Esophagus muscularis mucosa (tissue), 4 donors: ENCODE measurements at regions not wholly inside any gene's neighbourhood (a gene's known extent, or its start where the extent isn't known, plus 50 kb on each side); places are given as distances from the start of the nearest gene placed in this dataset.

ENCODE experiments used
- DNase-seq: peaks from one replicate; pipeline ENCODE4 v3.0.0-alpha.2; 2017; ENCODE audit errors: extremely low spot score
- H3K27ac ChIP-seq, 4 donors: fragments of 200-600 bp; sonication (generic); replicated peaks in 1 of 4; 1 replicate in 3 of 4; 2 replicates in 1 of 4; pipeline ENCODE4 v1.5.1; 2016 to 2019; ENCODE audit warnings: mild to moderate bottlenecking in 1 of 4
- H3K27me3 ChIP-seq, 4 donors: fragments of 200-600 bp; sonication (generic); one replicate each; pipeline versions ENCODE4 v1.5.1 to v1.6.0; 2016 to 2019
- H3K36me3 ChIP-seq, 4 donors: fragments of 200-600 bp; sonication (generic); one replicate each; pipeline ENCODE4 v1.5.1; 2016 to 2019
- H3K4me1 ChIP-seq, 4 donors: fragments of 200-600 bp; sonication (generic); one replicate each; pipeline ENCODE4 v1.5.1; 2016 to 2019
- H3K4me3 ChIP-seq, 4 donors: fragments of 200-600 bp; sonication (generic); 1 replicate in 2 of 4; 2 replicates in 2 of 4; pipeline ENCODE4 v1.5.1; 2016 to 2019; ENCODE audit warnings: mild to moderate bottlenecking in 4 of 4, moderate library complexity in 1 of 4
- H3K9me3 ChIP-seq, 4 donors: fragments of 200-600 bp; sonication (generic); 1 replicate in 3 of 4; 2 replicates in 1 of 4; pipeline ENCODE4 v1.5.1; 2016 to 2019
- EP300 ChIP-seq: sonication (generic); formaldehyde crosslinking; IDR thresholded peaks from one replicate; pipeline ENCODE4 v1.6.1; 2017; ENCODE audit warnings: antibody characterized with exemption
- POLR2A ChIP-seq: fragments of 450-650 bp; IDR thresholded peaks from one replicate; pipeline ENCODE4 v1.6.1; 2017; ENCODE audit warnings: antibody characterized with exemption, moderate library complexity, mild to moderate bottlenecking, low read depth
- POLR2AphosphoS5 ChIP-seq, 2 donors: sonication (generic); formaldehyde crosslinking; IDR thresholded peaks; one replicate each; pipeline ENCODE4 v1.6.1; 2017; ENCODE audit warnings: antibody characterized with exemption in 2 of 2
- WGBS: methylation state at CpG from one replicate; pipeline ENCODE4 v1.1.5; 2018; 5-methylcytosine and 5-hydroxymethylcytosine counted together
- intact Hi-C: fragments of 100-400 bp; cut with DNase I; formaldehyde crosslinking; loops from one replicate; pipeline ENCODE4 v1.15.1; 2023
- TF ChIP-seq, protein P1 (sequence below), 3 experiments: fragments of 200-600 bp in 2 of 3; fragments of 450-650 bp in 1 of 3; sonication (generic) in 2 of 3; IDR thresholded peaks; one replicate each; pipeline ENCODE4 v1.5.1; 2017 to 2019; ENCODE audit warnings: antibody characterized with exemption in 3 of 3, mild to moderate bottlenecking in 2 of 3, moderate library complexity in 1 of 3

DNA sequence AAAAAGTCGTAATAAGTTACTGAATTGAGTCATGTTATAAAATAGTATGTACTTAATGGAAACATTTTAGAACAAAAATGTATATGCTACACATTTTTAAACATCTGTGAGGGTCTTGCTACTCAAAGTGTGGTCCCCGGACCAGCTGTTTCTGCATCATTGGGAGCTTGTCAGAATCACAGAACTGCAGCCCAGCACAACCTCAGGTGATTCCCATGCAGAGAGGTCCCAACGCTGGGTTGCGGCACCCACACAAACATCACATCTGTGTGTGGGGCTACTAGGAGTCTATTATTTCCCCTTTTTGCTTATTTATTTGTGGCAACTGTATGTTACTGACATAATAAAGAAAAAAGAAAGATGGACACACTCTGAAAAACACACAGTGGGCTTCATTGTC, 146.6 kb downstream of the BMS1 start:
- Histone ChIP-seq H3K4me1 (peaks cover 6 to 18% (median 16%) of the 10 kb centered on the region in 4 donors), H3K9me3 (no peaks in the 10 kb centered on the region), H3K27me3 (peaks cover 0 to 88% (median 18%) of the 10 kb centered on the region in 4 donors), H3K36me3 (no peaks in the 10 kb centered on the region), H3K4me3 (no peak overlapping the region), H3K27ac (no peak overlapping the region)
- WGBS: 91% methylated on average over 4 of the region's 4 CpGs
- DNase-seq: no peak
- TF ChIP-seq EP300 (no peak), POLR2AphosphoS5 (IDR thresholded peaks at IDR 0.05) (no peak), POLR2A (no peak)
- TF ChIP-seq, protein P1, sequence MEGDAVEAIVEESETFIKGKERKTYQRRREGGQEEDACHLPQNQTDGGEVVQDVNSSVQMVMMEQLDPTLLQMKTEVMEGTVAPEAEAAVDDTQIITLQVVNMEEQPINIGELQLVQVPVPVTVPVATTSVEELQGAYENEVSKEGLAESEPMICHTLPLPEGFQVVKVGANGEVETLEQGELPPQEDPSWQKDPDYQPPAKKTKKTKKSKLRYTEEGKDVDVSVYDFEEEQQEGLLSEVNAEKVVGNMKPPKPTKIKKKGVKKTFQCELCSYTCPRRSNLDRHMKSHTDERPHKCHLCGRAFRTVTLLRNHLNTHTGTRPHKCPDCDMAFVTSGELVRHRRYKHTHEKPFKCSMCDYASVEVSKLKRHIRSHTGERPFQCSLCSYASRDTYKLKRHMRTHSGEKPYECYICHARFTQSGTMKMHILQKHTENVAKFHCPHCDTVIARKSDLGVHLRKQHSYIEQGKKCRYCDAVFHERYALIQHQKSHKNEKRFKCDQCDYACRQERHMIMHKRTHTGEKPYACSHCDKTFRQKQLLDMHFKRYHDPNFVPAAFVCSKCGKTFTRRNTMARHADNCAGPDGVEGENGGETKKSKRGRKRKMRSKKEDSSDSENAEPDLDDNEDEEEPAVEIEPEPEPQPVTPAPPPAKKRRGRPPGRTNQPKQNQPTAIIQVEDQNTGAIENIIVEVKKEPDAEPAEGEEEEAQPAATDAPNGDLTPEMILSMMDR (IDR thresholded peaks at IDR 0.05): no peak
- intact Hi-C loops: no loop called here

DNA sequence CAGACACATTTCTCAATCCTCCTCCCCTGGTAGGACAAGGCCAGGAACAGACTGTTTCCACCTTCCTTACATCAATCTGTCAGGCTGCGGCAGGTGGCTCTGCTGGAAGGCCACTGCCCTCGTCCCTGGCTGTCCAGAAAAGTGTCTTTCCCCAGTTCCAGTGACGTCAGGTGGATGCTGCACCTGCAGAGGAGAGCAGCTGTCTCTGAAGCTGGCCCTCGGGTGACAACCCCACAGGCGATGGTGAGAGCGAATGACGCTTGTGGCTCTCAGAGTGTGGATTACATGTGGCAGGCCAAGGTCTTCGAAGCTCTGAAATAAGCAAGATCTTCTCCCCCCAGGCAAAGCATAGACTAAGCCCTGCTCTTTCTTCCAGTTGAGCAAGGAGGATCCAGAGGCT, 146.9 kb upstream of the RET start:
- no peak for TF ChIP-seq POLR2AphosphoS5 (IDR thresholded peaks at IDR 0.05)
- TF ChIP-seq, protein P1 (IDR thresholded peaks at IDR 0.05): no peak
- TF ChIP-seq EP300: no peak
- no peak for TF ChIP-seq POLR2A
- H3K4me1 ChIP-seq: peaks cover 6 to 18% (median 16%) of the 10 kb centered on the region in 4 donors
- H3K4me3 ChIP-seq: no peak overlapping the region
- H3K36me3 ChIP-seq: no peaks in the 10 kb centered on the region
- WGBS: 82% methylated on average over 6 of the region's 8 CpGs
- H3K9me3 ChIP-seq: no peaks in the 10 kb centered on the region
- H3K27me3 ChIP-seq: peaks cover 0 to 96% (median 20%) of the 10 kb centered on the region in 4 donors
- intact Hi-C loops: no loop called here
- peak; percentile 82 for DNase-seq
- no peak overlapping the region for H3K27ac ChIP-seq

DNA sequence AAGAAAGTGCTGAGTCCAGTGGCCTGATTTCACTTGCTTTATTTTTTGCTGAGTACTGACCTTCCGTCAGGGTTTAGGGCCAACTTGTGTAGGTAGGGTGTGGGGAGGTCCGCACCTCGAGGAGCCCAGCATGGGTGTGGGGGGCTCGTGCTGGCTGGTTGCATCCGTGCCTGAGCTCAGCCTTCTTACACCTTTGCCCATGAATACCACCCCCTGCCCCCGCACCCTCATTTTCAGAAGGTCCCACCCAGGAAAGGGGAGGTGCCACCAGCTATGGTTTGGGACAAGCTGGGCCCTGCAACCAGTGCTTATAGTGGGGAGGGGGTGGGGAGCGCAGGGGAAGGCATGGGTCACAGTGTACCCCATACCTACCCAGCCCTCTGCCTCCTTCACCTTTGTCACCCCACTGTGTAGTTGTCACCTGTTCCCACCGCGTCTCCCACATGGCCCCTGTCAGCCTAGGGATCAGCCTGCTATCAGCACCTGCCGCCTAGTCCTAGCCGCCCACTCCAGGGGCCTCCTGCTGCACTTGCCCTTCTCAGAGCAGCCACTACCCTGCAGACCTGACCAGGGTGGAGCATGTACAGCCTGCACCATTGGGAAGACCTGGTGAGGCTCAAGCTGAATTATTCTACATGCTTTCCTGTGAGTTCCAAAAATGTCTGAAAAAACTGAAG, 146.2 kb upstream of the RET start:
- Histone ChIP-seq H3K4me3 (no peak overlapping the region), H3K9me3 (no peaks in the 10 kb centered on the region), H3K27ac (no peak overlapping the region), H3K27me3 (peaks cover 0 to 98% (median 20%) of the 10 kb centered on the region in 4 donors), H3K36me3 (no peaks in the 10 kb centered on the region), H3K4me1 (peaks cover 6 to 18% (median 16%) of the 10 kb centered on the region in 4 donors)
- 82% methylated on average over 11 of the region's 11 CpGs for WGBS
- TF ChIP-seq, protein P1 (IDR thresholded peaks at IDR 0.05): no peak
- TF ChIP-seq POLR2AphosphoS5 (IDR thresholded peaks at IDR 0.05) (no peak), POLR2A (no peak), EP300 (no peak)
- intact Hi-C loops: no loop called here
- no peak for DNase-seq

DNA sequence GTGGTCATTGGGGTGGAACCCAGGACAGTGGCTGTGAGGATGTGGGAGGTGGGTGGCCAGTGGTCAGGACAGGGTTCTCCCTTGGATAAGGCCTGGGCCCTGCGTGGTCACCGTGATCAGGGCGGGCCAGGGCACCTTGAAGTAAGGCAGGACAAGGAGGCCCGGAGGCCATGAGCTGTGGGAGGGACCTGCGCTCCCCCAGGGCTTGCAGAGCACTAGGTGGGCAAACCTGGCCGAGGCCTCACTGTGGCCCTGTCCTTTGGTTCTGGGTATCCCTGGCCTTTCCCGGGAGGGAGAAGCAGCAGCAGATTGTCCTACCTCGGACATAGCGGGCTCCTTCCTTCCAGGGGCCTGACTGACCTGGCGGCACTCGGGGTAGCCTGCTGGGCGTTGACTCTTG, 144.8 kb upstream of the RET start:
- Histone ChIP-seq H3K4me3 (no peak overlapping the region), H3K4me1 (peaks cover 6 to 18% (median 16%) of the 10 kb centered on the region in 4 donors), H3K9me3 (no peaks in the 10 kb centered on the region), H3K27me3 (peaks cover 0 to 98% (median 20%) of the 10 kb centered on the region in 4 donors), H3K36me3 (no peaks in the 10 kb centered on the region), H3K27ac (no peak overlapping the region)
- intact Hi-C loops: no loop called here
- TF ChIP-seq, protein P1 (IDR thresholded peaks at IDR 0.05): no peak
- no peak for TF ChIP-seq EP300
- TF ChIP-seq POLR2A: no peak
- TF ChIP-seq POLR2AphosphoS5 (IDR thresholded peaks at IDR 0.05): no peak
- WGBS: 77% methylated on average over 7 of the region's 12 CpGs
- no peak for DNase-seq
